Fibroblast of the conjunctiva (primary cell): ENCODE measurements at regions not wholly inside any gene's neighbourhood (a gene's known extent, or its start where the extent isn't known, plus 50 kb on each side); places are given as distances from the start of the nearest gene placed in this dataset.
"Not testable (repeated sequence)": the region's sequence is repeated elsewhere in the genome, so short reads cannot be mapped to it uniquely, and the experiment has no call there.

Source experiments
- DNase-seq: peaks from one replicate; pipeline ENCODE4 v3.0.0-alpha.2; 2010; ENCODE audit warnings: low read depth

GRCh38 chr11:87764075-87764474, 411.2 kb downstream of the RAB38 start:
- not testable (repeated sequence) for DNase-seq

DNA sequence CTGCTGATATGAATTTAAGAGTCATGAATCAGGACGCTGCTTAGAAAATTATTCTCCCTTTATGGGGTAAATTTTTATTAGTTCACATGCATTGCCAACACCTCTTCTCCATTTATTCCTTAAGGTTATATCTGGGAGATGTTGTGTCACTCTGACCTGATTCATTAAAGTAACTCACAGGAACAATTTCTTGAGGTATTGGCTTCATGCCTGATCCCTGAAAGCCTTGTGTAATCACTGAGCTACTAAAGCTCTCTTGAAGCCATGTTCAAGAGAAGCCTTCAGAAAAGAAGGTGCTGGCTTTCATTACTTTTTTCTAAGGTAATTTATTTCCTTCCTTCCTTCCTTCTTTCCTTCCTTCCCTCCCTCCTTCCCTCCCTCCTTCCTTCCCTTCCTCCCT, 420.6 kb downstream of the RAB38 start:
- DNase-seq: no peak

GRCh38 chr11:87753143-87753542, 422.1 kb downstream of the RAB38 start:
- no peak for DNase-seq

- DNase-seq: no peak
Measured at GRCh38 chr11:87743007-87743406, 432.2 kb downstream of the RAB38 start.

GRCh38 chr11:87740968-87741367, 434.3 kb downstream of the RAB38 start:
- no peak for DNase-seq

GRCh38 chr11:87740451-87740850, 434.8 kb downstream of the RAB38 start:
- no peak for DNase-seq

DNA sequence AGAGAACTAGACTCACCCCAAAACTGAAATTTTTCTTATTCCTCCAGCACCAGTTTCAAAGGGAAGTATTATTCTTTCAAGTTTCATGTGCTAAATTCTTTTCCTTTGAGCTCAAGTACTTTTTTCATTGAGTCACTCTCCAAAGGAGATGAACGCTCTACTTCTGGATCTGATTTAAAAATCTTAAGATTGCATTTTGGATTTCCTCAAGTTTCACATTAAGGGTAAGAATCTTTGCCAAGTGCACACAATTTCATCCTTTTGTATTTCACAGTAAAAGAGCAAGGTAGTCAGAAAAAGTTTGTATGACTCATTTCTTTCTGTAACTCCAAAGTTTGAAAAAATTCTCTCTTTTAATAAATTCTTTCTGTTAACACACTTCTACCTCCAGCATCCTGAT, 435.5 kb downstream of the RAB38 start:
- DNase-seq: no peak

DNA sequence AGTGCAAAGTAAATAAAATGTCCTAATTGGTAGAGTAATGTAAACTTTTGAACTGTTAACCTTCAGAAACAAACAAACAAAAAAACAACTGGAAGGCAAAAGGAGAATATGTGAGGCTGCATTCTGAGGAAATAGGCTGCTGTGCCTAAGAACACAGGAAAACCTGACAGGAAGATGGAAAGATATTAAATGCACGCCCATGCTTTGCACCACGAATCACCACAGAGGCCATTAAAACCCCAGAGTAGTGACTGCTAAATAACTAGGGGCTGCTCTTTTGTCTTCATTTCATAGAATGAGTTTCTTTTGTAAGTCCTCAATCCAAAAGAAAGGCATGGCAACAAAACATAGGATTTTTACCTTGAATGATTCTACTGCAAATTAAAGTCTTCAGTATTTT, 436.0 kb downstream of the RAB38 start:
- no peak for DNase-seq

GRCh38 chr11:87736928-87737327, 438.3 kb downstream of the RAB38 start:
- DNase-seq: no peak

- no peak for DNase-seq
Measured at GRCh38 chr11:87726506-87726905, 448.7 kb downstream of the RAB38 start.

- DNase-seq: no peak
Measured at GRCh38 chr11:87724358-87724757, 450.9 kb downstream of the RAB38 start.

DNA sequence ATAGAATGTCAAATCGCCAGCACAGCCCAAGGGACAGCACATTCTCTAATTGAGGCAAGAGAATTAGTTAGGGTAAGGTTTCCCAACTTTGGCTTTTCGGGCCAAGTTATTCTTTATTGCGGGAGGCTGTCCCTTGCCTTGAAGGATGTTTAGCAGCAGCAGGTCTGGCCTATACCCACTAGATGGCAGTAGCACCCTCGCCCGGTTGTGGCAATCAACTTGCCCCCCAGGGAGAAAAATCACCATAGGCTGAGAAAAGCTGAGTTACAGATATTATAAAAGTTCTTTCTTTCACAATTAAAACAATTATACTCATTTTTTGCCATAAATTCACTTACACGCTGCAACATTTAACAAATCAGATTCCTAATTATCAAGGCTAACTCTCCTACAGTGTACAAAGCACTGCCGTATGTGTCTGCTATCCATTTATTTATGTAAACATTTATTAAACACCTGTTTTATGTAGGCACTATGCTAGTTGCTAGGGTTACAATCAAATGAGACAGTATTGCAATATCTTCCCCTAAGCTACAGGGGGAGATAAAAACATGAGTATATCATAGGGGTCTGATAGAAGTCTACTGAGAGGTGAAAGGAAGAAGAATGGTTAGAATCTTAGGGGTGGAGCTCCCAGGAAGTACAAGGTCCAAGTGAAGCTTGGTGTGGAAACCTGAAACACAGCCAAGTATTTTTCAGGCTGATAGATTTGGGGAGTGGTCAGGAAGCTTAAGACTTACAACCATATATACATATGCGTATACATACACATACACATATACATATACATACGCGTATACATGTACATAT, 452.3 kb downstream of the RAB38 start:
- DNase-seq: no peak

- DNase-seq: no peak
Measured at GRCh38 chr11:87719326-87720073, 455.7 kb downstream of the RAB38 start.

GRCh38 chr11:87712802-87713202, 462.4 kb downstream of the RAB38 start:
- DNase-seq: no peak

- DNase-seq: no peak
Measured at GRCh38 chr11:87712391-87712790, 462.9 kb downstream of the RAB38 start.

DNA sequence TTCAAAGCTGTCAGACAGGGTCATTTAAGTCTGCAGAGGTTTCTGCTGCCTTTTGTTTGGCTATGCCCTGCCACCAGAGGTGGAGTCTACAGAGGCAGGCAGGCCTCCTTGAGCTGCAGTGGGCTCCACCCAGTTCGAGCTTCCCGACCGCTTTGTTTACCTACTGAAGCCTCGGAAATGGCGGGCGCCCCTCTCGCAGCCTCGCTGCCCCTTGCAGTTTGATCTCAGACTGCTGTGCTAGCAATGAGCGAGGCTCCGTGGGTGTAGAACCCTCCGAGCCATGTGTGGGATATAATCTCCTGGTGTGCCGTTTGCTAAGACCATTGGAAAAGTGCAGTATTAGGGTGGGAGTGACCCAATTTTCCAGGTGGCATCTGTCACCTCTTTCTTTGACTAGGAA, 471.7 kb downstream of the RAB38 start:
- not testable (repeated sequence) for DNase-seq

GRCh38 chr11:87675993-87676392, 499.2 kb downstream of the RAB38 start:
- DNase-seq: no peak

DNA sequence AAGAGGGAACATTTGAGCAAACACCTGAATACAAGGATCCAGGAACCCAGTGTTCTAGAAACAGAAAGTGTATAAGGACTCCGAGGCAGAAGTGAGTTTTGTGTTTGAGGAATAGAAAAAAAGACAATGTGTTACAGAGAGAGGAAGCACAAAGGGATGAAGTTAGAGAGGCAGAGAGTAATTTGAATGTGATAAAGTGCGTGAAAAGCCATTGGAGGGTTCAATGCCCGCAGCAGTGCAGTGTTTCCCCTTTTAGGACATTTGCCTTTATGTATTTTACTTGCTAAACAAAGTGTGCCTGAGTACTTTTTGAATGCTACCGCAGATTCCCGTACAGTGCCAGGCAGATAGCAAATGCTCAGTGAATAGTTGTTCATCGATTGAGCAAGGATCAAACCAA, 508.5 kb downstream of the RAB38 start:
- no peak for DNase-seq

- DNase-seq: no peak
Measured at GRCh38 chr11:87662287-87662686, 513.0 kb downstream of the RAB38 start.

DNA sequence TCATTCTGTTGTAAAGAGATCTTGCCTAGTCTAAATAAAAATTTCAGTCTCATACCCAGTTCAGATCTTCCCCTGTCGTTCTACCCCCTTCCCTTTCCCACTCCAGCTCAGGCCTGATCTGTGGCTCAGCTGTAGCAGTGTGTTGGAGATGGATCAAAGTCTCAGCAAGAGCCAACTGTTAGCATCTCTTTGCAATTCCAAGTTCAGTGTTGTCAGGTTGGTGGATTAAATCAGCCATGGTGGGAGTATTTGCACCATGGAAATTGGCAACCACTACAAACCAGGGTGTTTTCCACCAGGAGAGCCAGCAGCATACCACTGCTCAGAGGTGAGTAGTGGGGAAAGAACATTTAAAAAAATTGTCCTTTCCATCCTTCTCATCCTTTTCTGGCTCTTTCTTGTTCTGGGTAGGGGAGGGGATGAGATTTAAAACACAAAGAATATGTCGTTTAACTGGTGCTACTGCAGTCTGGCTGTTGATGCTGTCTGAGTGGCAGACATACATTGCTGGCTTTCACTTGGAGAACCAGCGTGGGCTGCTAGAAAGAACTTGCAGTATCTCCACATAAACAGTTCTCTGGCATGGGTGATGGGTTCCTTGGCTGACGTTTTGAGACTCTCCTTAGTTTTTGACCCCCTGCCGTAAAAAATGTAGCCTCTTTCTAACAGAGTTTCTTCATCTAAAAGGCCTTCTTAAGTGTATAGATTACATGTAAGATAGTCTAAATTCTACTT, 514.1 kb downstream of the RAB38 start:
- no peak for DNase-seq

GRCh38 chr11:87659807-87660206, 515.4 kb downstream of the RAB38 start:
- no peak for DNase-seq

DNA sequence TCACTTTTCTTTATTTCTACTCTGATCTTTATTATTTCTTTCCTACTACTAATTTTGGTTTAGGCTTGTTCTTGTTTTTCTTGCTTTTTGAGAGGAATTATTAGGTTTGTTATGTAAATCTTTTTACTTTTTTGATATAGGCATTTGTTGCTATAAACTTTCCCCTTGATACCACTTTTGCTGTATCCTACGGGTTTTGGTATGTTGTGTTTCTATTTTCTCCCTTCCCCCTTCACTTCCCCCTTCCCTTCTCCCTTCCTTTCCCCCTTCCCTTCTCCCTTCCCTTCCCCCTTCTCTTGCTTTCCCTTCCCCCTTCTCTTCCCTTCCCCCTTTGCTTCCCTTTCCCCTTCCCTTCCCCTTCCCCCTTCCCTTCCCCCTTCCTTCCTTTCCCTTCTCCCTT, 529.6 kb downstream of the RAB38 start:
- no peak for DNase-seq
